Calu3 (cell line): ENCODE measurements at regions not wholly inside any gene's neighbourhood (a gene's known extent, or its start where the extent isn't known, plus 50 kb on each side); places are given as distances from the start of the nearest gene placed in this dataset.

ENCODE experiments used
- BruUV-seq: library from RNA; stranded (reverse); fragments of 400-500 nt; replicated peaks from 2 replicates; lab custom pipeline; 2021; lab: Mats Ljungman, UMichigan
- CTCF ChIA-PET: fragments of 300-600 bp; sonication (Branson Sonifier 250); formaldehyde crosslinking; loops from one replicate; lab custom pipeline; 2022; ENCODE audit warnings: antibody characterized with exemption; lab: Charles Lee
- DNase-seq: peaks from one replicate; pipeline ENCODE4 v3.0.0; 2022
- H3K27ac Mint-ChIP-seq: one replicate; pipeline ENCODE4 v1.8.0; 2022; ENCODE audit warnings: mixed read lengths; ENCODE audit not compliant: unreplicated experiment
- H3K27me3 Mint-ChIP-seq: one replicate; pipeline ENCODE4 v1.8.0; 2022; ENCODE audit warnings: mixed read lengths; ENCODE audit not compliant: unreplicated experiment
- H3K36me3 Mint-ChIP-seq: one replicate; pipeline ENCODE4 v1.8.0; 2022; ENCODE audit warnings: mild to moderate bottlenecking, moderate library complexity, mixed read lengths; ENCODE audit not compliant: insufficient read depth, unreplicated experiment
- H3K4me1 Mint-ChIP-seq: one replicate; pipeline ENCODE4 v1.8.0; 2022; ENCODE audit warnings: mild to moderate bottlenecking, low read depth, mixed read lengths; ENCODE audit not compliant: unreplicated experiment
- H3K4me3 Mint-ChIP-seq: one replicate; pipeline ENCODE4 v1.8.0; 2022; ENCODE audit warnings: mild to moderate bottlenecking, low read depth, moderate library complexity, mixed read lengths; ENCODE audit not compliant: unreplicated experiment
- H3K9me3 Mint-ChIP-seq: one replicate; pipeline ENCODE4 v1.8.0; 2022; ENCODE audit warnings: low read depth, mixed read lengths; ENCODE audit not compliant: unreplicated experiment
- intact Hi-C: fragments of 100-400 bp; cut with micrococcal nuclease; formaldehyde crosslinking; loops from one replicate; pipeline ENCODE4 v1.10.0; 2022; ENCODE audit not compliant: unreplicated experiment
- TF ChIP-seq, protein P1 (sequence below): fragments of 200-600 bp; IDR thresholded peaks from one replicate; pipeline ENCODE4 v1.8.0; 2022; ENCODE audit warnings: antibody characterized with exemption; ENCODE audit not compliant: unreplicated experiment

DNA sequence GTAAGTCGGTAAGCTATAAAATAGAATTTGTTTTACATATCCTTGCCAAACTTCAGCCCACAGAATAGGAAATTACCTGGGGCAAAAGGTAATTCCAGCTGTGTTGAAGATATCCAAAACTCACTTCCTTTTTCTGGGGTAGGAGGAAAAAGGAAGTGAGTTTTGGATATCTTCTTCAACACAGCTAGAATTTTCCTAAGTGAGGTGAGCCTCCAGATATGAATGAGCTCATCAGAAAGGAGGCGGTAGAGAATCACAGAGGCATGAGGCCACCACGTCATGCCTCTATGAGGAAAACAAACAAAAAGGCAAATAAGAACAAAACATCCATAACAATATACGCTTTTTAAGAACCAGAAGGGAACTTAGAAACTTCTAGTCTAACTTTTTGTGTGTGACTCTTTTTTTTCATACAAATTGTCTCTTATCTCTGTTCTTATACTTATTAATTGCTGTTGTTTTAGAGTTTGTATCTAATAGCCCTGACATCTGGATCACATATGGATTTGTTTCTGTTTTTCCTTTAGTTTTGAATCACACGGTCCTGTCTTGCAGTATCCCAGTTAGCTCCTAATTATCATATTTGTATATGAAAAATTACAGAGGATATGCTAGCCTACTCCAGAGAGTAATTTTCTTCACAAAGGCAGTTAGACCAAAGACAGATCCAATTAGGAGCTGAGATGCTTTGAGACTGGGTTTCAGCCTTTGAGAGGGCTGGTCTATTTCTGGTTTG, 104.5 kb downstream of the RBM43 start:
- Mint-ChIP-seq H3K4me1 (no peaks in the 10 kb centered on the region), H3K9me3 (no peaks in the 10 kb centered on the region), H3K36me3 (no peaks in the 10 kb centered on the region), H3K27me3 (peaks cover 17% of the 10 kb centered on the region), H3K27ac (no peak overlapping the region), H3K4me3 (no peak overlapping the region)
- DNase-seq: no peak
- no TSS peak for BruUV-seq
- TF ChIP-seq, protein P1, sequence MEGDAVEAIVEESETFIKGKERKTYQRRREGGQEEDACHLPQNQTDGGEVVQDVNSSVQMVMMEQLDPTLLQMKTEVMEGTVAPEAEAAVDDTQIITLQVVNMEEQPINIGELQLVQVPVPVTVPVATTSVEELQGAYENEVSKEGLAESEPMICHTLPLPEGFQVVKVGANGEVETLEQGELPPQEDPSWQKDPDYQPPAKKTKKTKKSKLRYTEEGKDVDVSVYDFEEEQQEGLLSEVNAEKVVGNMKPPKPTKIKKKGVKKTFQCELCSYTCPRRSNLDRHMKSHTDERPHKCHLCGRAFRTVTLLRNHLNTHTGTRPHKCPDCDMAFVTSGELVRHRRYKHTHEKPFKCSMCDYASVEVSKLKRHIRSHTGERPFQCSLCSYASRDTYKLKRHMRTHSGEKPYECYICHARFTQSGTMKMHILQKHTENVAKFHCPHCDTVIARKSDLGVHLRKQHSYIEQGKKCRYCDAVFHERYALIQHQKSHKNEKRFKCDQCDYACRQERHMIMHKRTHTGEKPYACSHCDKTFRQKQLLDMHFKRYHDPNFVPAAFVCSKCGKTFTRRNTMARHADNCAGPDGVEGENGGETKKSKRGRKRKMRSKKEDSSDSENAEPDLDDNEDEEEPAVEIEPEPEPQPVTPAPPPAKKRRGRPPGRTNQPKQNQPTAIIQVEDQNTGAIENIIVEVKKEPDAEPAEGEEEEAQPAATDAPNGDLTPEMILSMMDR: no peak
- CTCF ChIA-PET: no interaction called here
- intact Hi-C loops: no loop called here

GRCh38 chr2:151156431-151156830, 105.2 kb downstream of the RBM43 start:
- DNase-seq: no peak
- Mint-ChIP-seq H3K27ac (no peak overlapping the region), H3K9me3 (no peaks in the 10 kb centered on the region), H3K4me3 (no peak overlapping the region), H3K36me3 (no peaks in the 10 kb centered on the region), H3K27me3 (peaks cover 17% of the 10 kb centered on the region), H3K4me1 (peaks cover 6% of the 10 kb centered on the region)
- BruUV-seq: no TSS peak
- CTCF ChIA-PET: no interaction called here
- TF ChIP-seq, protein P1: no peak
- intact Hi-C loops: no loop called here

DNA sequence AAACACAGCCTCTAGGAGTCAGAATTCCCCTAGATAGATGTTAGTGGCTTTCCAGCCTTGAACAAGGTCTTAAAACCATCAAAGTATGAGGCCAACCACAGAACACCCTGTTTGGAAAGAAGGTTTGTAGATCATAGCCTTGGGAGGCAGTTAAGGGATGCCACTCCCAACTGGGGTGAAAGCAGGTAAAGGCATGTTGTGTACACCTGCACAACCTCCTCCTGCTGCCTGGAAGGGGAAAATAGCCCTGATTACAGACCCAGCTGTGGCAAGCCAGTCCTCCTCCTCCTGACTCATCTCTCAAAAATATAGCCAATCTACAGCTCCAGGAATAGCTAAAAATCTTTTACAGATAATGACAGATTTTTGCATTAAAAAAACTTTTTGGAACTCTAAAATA, 108.1 kb downstream of the RBM43 start:
- no peak overlapping the region for H3K4me3 Mint-ChIP-seq
- H3K4me1 Mint-ChIP-seq: peaks cover 9% of the 10 kb centered on the region
- BruUV-seq: no TSS peak
- CTCF ChIA-PET: no interaction called here
- H3K27me3 Mint-ChIP-seq: peaks cover 17% of the 10 kb centered on the region
- no peak overlapping the region for H3K27ac Mint-ChIP-seq
- TF ChIP-seq, protein P1: no peak
- H3K9me3 Mint-ChIP-seq: no peaks in the 10 kb centered on the region
- no peaks in the 10 kb centered on the region for H3K36me3 Mint-ChIP-seq
- intact Hi-C loops: no loop called here
- no peak for DNase-seq

GRCh38 chr2:151150331-151151320, 111.0 kb downstream of the RBM43 start:
- no TSS peak for BruUV-seq
- H3K27me3 Mint-ChIP-seq: peaks cover under 1% of the 10 kb centered on the region
- no peaks in the 10 kb centered on the region for H3K36me3 Mint-ChIP-seq
- no peak for DNase-seq
- H3K4me1 Mint-ChIP-seq: peaks cover 9% of the 10 kb centered on the region
- H3K9me3 Mint-ChIP-seq: no peaks in the 10 kb centered on the region
- H3K27ac Mint-ChIP-seq: no peak overlapping the region
- H3K4me3 Mint-ChIP-seq: no peak overlapping the region
- intact Hi-C loops: no loop called here
- TF ChIP-seq, protein P1: no peak
- CTCF ChIA-PET: no interaction called here
